KMS-11 (cell line): ENCODE measurements at regions not wholly inside any gene's neighbourhood (a gene's known extent, or its start where the extent isn't known, plus 50 kb on each side); places are given as distances from the start of the nearest gene placed in this dataset.

ENCODE experiments used
- H2AFZ ChIP-seq: fragments of 200-600 bp; sonication (generic); 2 replicates; pipeline ENCODE4 v1.6.1; 2016; ENCODE audit warnings: antibody characterized with exemption, mixed run types, low read depth
- H3K27ac ChIP-seq: fragments of 200-600 bp; sonication (generic); 2 replicates; pipeline ENCODE4 v1.6.1; 2016; ENCODE audit warnings: mild to moderate bottlenecking, mixed run types
- H3K27me3 ChIP-seq: fragments of 200-600 bp; sonication (generic); 2 replicates; pipeline ENCODE4 v1.6.1; 2017; ENCODE audit warnings: mild to moderate bottlenecking, low read depth, mixed run types, moderate library complexity; ENCODE audit not compliant: insufficient read depth
- H3K36me3 ChIP-seq: fragments of 200-600 bp; sonication (generic); 2 replicates; pipeline ENCODE4 v1.6.1; 2017; ENCODE audit warnings: mild to moderate bottlenecking, mixed run types; ENCODE audit not compliant: insufficient read depth
- H3K4me1 ChIP-seq: fragments of 200-600 bp; sonication (generic); 2 replicates; pipeline ENCODE4 v1.6.1; 2016; ENCODE audit warnings: mild to moderate bottlenecking, low read depth, mixed run types; ENCODE audit not compliant: poor library complexity, severe bottlenecking
- H3K4me2 ChIP-seq: fragments of 200-600 bp; sonication (generic); 2 replicates; pipeline ENCODE4 v1.7.0; 2016; ENCODE audit warnings: mild to moderate bottlenecking, mixed run types
- H3K4me3 ChIP-seq: fragments of 200-600 bp; sonication (generic); IDR thresholded peaks from 2 replicates; pipeline ENCODE4 v1.6.1; 2017; ENCODE audit warnings: low read depth, low read length, mixed read lengths; ENCODE audit not compliant: insufficient read depth
- H3K79me2 ChIP-seq: fragments of 200-600 bp; sonication (generic); 2 replicates; pipeline ENCODE4 v1.6.1; 2016; ENCODE audit warnings: low read depth, mixed run types; ENCODE audit not compliant: insufficient read depth
- H3K9ac ChIP-seq: fragments of 200-600 bp; sonication (generic); 2 replicates; pipeline ENCODE4 v1.6.1; 2016; ENCODE audit warnings: mild to moderate bottlenecking, mixed run types
- H4K20me1 ChIP-seq: fragments of 200-600 bp; sonication (generic); 2 replicates; pipeline ENCODE4 v1.6.1; 2016; ENCODE audit warnings: mild to moderate bottlenecking, mixed run types; ENCODE audit not compliant: insufficient read depth
- TF ChIP-seq, protein P1 (sequence below): fragments of 200-600 bp; sonication (generic); conservative IDR thresholded peaks from 2 replicates; pipeline ENCODE4 v1.6.1; 2017; ENCODE audit warnings: low read depth, mild to moderate bottlenecking, antibody characterized with exemption, low read length, moderate library complexity, mixed read lengths

DNA sequence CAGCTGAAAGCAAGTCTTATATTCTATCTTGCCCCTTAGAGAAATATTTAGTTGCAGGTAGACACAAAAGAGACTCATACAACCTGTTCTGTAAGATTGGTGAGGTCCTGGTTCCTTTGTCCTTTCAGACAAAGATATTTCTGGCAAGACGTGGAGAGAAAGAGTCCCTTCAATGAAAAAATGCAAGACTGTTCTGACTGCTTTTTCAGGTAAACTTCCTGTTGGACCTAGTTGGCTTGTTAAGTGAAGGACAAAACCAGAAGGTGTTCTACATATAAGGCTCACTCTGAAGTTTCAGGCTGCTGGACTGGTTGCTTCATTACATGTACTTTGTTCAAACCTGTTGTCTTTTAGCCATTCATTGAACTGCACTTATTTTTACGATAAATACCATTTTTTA, 119.0 kb upstream of the PTPRZ1 start:
- no peak overlapping the region for H3K4me2 ChIP-seq
- H3K79me2 ChIP-seq, result no peaks in the 10 kb centered on the region
- H3K4me1 ChIP-seq, result no peaks in the 10 kb centered on the region
- no peaks in the 10 kb centered on the region for H3K36me3 ChIP-seq
- TF ChIP-seq, protein P1, sequence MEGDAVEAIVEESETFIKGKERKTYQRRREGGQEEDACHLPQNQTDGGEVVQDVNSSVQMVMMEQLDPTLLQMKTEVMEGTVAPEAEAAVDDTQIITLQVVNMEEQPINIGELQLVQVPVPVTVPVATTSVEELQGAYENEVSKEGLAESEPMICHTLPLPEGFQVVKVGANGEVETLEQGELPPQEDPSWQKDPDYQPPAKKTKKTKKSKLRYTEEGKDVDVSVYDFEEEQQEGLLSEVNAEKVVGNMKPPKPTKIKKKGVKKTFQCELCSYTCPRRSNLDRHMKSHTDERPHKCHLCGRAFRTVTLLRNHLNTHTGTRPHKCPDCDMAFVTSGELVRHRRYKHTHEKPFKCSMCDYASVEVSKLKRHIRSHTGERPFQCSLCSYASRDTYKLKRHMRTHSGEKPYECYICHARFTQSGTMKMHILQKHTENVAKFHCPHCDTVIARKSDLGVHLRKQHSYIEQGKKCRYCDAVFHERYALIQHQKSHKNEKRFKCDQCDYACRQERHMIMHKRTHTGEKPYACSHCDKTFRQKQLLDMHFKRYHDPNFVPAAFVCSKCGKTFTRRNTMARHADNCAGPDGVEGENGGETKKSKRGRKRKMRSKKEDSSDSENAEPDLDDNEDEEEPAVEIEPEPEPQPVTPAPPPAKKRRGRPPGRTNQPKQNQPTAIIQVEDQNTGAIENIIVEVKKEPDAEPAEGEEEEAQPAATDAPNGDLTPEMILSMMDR, result no peak
- no peaks in the 10 kb centered on the region for H3K27me3 ChIP-seq
- H4K20me1 ChIP-seq, result no peaks in the 10 kb centered on the region
- H3K27ac ChIP-seq, result no peak overlapping the region
- H3K9ac ChIP-seq, result no peak overlapping the region
- H2AFZ ChIP-seq, result no peak overlapping the region
- no peak overlapping the region for H3K4me3 ChIP-seq

DNA sequence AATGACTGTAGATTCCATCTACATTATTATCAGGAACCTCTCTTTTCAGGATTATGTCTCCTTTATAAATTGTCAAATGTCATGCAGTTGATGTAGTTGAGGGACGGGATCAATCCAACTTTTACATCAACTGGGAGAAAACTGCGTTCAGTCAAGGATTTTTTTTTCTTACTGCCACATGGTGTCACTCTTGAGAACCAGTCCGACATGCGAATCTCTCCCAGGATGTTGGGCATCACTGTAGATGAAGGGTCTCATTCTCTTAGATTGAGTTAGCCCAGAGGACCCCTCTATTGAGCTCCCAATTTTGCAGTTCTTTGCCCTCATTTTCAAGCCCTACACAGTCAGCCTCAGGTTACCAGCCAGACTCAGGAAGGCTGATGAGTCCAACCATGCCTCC, 120.3 kb upstream of the PTPRZ1 start:
- Histone ChIP-seq H3K4me3 (no peak overlapping the region), H3K9ac (no peak overlapping the region), H3K27me3 (no peaks in the 10 kb centered on the region), H4K20me1 (no peaks in the 10 kb centered on the region), H3K4me1 (no peaks in the 10 kb centered on the region), H3K4me2 (no peak overlapping the region), H3K36me3 (no peaks in the 10 kb centered on the region), H2AFZ (no peak overlapping the region), H3K27ac (no peak overlapping the region), H3K79me2 (no peaks in the 10 kb centered on the region)
- TF ChIP-seq, protein P1, result no peak; the same call in 1 of the 2 replicates

DNA sequence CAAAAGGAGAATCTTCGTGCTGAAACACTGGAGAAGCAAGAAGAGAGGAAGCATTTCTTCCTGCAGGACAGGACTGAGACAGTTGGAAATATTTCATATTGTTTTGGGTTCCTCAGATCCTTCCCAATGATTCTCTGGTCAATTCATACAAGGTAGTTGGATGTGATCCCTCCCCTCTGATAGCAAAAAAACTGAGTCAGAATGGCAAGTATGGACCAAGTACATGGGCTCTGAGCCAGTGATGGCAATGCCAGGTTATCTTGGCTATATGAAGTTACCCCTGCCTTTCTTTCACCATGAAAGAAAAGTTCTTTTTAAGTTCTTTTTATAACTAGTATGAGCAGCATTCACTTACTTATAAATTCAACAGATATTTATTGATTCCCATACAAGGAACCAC, 124.4 kb upstream of the PTPRZ1 start:
- Histone ChIP-seq H3K9ac (no peak overlapping the region), H3K4me3 (no peak overlapping the region), H3K27me3 (peaks cover 18% of the 10 kb centered on the region; the same call in 1 of the 2 replicates), H2AFZ (no peak overlapping the region), H3K4me1 (peaks cover 22% of the 10 kb centered on the region), H3K36me3 (no peaks in the 10 kb centered on the region), H3K27ac (no peak overlapping the region), H3K4me2 (no peak overlapping the region), H3K79me2 (no peaks in the 10 kb centered on the region), H4K20me1 (no peaks in the 10 kb centered on the region)
- TF ChIP-seq, protein P1, result no peak

DNA sequence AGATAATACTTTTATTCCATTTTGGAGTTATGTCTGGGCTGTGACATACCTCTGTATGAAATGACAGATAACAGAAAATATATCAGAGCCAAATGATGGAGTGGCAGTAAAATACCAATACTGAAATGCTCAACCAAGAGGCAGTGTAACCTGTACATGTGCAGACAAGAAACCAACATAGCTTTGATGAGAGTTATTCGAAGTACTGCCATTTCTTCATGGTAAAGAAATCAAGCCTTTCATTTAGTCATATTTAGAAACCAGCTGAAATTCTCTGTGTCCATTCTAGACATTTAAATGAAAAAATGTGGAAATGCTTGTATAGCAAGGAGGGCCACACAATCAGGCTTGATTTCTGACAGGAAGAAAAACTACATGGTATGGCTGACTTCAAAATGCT, 127.1 kb upstream of the PTPRZ1 start:
- no peaks in the 10 kb centered on the region for H3K36me3 ChIP-seq
- TF ChIP-seq, protein P1, result no peak
- peaks cover 23% of the 10 kb centered on the region; the same call in 1 of the 2 replicates for H3K27me3 ChIP-seq
- H2AFZ ChIP-seq, result no peak overlapping the region
- H3K4me1 ChIP-seq, result peaks cover 24% of the 10 kb centered on the region
- H3K4me3 ChIP-seq, result no peak overlapping the region
- no peak overlapping the region for H3K27ac ChIP-seq
- H3K4me2 ChIP-seq, result no peak overlapping the region
- H3K9ac ChIP-seq, result no peak overlapping the region
- no peaks in the 10 kb centered on the region for H4K20me1 ChIP-seq
- no peaks in the 10 kb centered on the region for H3K79me2 ChIP-seq
